ENCODE measurements at regions not wholly inside any gene's neighbourhood (a gene's known extent, or its start where the extent isn't known, plus 50 kb on each side); places are given as distances from the start of the nearest gene placed in this dataset.
A peak's percentile ranks its signal among the peaks of the same experiment; 100 is the strongest.

GRCh38 chr16:85306071-85306792 is 194.0 kb upstream of the CIBAR2 start:
- ATAC-seq (peak; percentile 51), DNase-seq (ENCODE audit: missing footprints) (peak; percentile 92)
- intact Hi-C loops (cut with DNase I): loop anchor here (5.0 kb wide), 1 partner anchor 306 kb away; the partner anchor contains the start of gene GSE1

- ATAC-seq (no peak), DNase-seq (ENCODE audit: missing footprints) (no peak)
- intact Hi-C loops (cut with DNase I): loop anchor here (5.0 kb wide), 1 partner anchor 305 kb away; the partner anchor contains the start of gene GSE1
These were observed 194.7 kb upstream of the CIBAR2 start for GRCh38 chr16:85306793-85307551.

- ATAC-seq: peak; percentile 64
- DNase-seq (ENCODE audit: missing footprints): no peak
These were observed 195.5 kb upstream of the CIBAR2 start for GRCh38 chr16:85307552-85308364.

GRCh38 chr16:85308611-85309540 is 196.6 kb upstream of the CIBAR2 start:
- no peak for ATAC-seq
- DNase-seq (ENCODE audit: missing footprints): no peak
- intact Hi-C loops (cut with DNase I): loop anchor here (5.0 kb wide), 1 partner anchor 303 kb away; the partner anchor contains the start of gene GSE1

More at GRCh38 chr16:85307552-85308364, 195.5 kb upstream of the CIBAR2 start:
- intact Hi-C loops (cut with DNase I): loop anchor here (5.0 kb wide), 1 partner anchor 305 kb away; the partner anchor contains the start of gene GSE1

GRCh38 chr16:85309656-85310587 is 197.7 kb upstream of the CIBAR2 start:
- intact Hi-C loops (cut with DNase I): loop anchor here (5.0 kb wide), 1 partner anchor 302 kb away; the partner anchor contains the start of gene GSE1
- ATAC-seq (peak; percentile 58), DNase-seq (ENCODE audit: missing footprints) (peak; percentile 81)

GRCh38 chr16:85310868-85311585 is 198.8 kb upstream of the CIBAR2 start:
- DNase-seq (ENCODE audit: missing footprints): no peak
- intact Hi-C loops (cut with DNase I): no loop called here
- ATAC-seq: peak; percentile 51

GRCh38 chr16:85311741-85312140 is 199.5 kb upstream of the CIBAR2 start:
- DNase-seq (ENCODE audit: missing footprints) (no peak), ATAC-seq (no peak)
- intact Hi-C loops (cut with DNase I): no loop called here

GRCh38 chr16:85312174-85312573 is 199.9 kb upstream of the CIBAR2 start:
- intact Hi-C loops (cut with DNase I): no loop called here
- ATAC-seq: no peak
- DNase-seq (ENCODE audit: missing footprints): no peak

- ATAC-seq: no peak
- no peak for DNase-seq (ENCODE audit: missing footprints)
- intact Hi-C loops (cut with DNase I): no loop called here
These were observed 200.6 kb upstream of the CIBAR2 start for GRCh38 chr16:85312642-85313525.

- intact Hi-C loops (cut with DNase I): no loop called here
- ATAC-seq: no peak
- DNase-seq (ENCODE audit: missing footprints): no peak
These were observed 201.4 kb upstream of the CIBAR2 start for GRCh38 chr16:85313526-85314301.

GRCh38 chr16:85314512-85314971 is 202.3 kb upstream of the CIBAR2 start:
- DNase-seq (ENCODE audit: missing footprints): no peak

GRCh38 chr16:85315866-85316265 is 203.6 kb upstream of the CIBAR2 start:
- no peak for DNase-seq (ENCODE audit: missing footprints)
- ATAC-seq: no peak
- intact Hi-C loops (cut with DNase I): no loop called here

More at GRCh38 chr16:85314512-85314971, 202.3 kb upstream of the CIBAR2 start:
- ATAC-seq: no peak
- intact Hi-C loops (cut with DNase I): no loop called here

GRCh38 chr16:85316321-85316919 is 204.1 kb upstream of the CIBAR2 start:
- DNase-seq (ENCODE audit: missing footprints) (no peak), ATAC-seq (peak; percentile 71)
- intact Hi-C loops (cut with DNase I): no loop called here

- DNase-seq (ENCODE audit: missing footprints): no peak
- no peak for ATAC-seq
- intact Hi-C loops (cut with DNase I): no loop called here
These were observed 204.7 kb upstream of the CIBAR2 start for GRCh38 chr16:85316944-85317343.

Measured in Right ventricle myocardium inferior (tissue), 1 donor.